ENCODE measurements at regions not wholly inside any gene's neighbourhood (a gene's known extent, or its start where the extent isn't known, plus 50 kb on each side); places are given as distances from the start of the nearest gene placed in this dataset.
"Not testable (repeated sequence)": the region's sequence is repeated elsewhere in the genome, so short reads cannot be mapped to it uniquely, and the experiment has no call there.

GRCh38 chr1:30371179-30371788 is 352.1 kb downstream of the MATN1 start:
- no peak overlapping the region for H3K4me3 ChIP-seq (ENCODE audit: low read depth, low read length)
- TF ChIP-seq CTCF (IDR thresholded peaks at IDR 0.05; ENCODE audit: borderline replicate concordance, insufficient read depth, low read depth, low read length), result no peak

DNA sequence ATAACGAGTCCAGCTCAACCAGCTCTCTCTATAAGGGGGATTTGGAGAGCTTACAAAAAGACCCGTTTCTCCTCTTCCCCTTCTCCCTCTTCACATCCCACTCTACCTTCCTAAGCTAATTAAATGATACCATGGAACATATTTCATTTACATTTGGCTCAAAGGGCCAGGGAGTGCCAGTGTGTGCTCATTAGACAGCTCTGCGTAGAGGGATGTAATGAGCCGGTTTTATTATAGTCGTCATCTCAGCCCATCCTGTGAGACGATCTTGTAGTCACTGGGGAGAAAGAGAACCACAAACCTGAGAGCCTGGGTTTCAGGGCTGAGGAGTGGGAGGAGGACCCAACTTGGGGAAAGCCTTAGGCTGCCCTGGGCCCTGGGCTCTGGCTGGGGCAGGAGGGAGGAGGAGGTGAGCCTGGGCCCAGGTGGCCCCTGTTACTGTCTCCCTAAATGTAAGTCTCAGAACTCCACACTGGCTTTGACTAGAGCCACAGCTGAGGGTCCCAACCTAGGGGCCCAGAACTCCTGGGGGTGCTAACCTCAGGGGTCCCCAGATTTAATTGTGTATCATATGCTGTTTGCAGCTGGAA is 354.6 kb downstream of the MATN1 start:
- H3K4me3 ChIP-seq (ENCODE audit: low read depth, low read length), result no peak overlapping the region
- TF ChIP-seq CTCF (IDR thresholded peaks at IDR 0.05; ENCODE audit: borderline replicate concordance, insufficient read depth, low read depth, low read length), result no peak

GRCh38 chr1:30366911-30367310 is 356.5 kb downstream of the MATN1 start:
- TF ChIP-seq CTCF (IDR thresholded peaks at IDR 0.05; ENCODE audit: borderline replicate concordance, insufficient read depth, low read depth, low read length), result no peak
- no peak overlapping the region for H3K4me3 ChIP-seq (ENCODE audit: low read depth, low read length)

GRCh38 chr1:30366199-30366598 is 357.2 kb downstream of the MATN1 start:
- H3K4me3 ChIP-seq (ENCODE audit: low read depth, low read length), result no peak overlapping the region
- no peak for TF ChIP-seq CTCF (IDR thresholded peaks at IDR 0.05; ENCODE audit: borderline replicate concordance, insufficient read depth, low read depth, low read length)

GRCh38 chr1:30365596-30365995 is 357.8 kb downstream of the MATN1 start:
- no peak for TF ChIP-seq CTCF (IDR thresholded peaks at IDR 0.05; ENCODE audit: borderline replicate concordance, insufficient read depth, low read depth, low read length)
- H3K4me3 ChIP-seq (ENCODE audit: low read depth, low read length), result no peak overlapping the region

DNA sequence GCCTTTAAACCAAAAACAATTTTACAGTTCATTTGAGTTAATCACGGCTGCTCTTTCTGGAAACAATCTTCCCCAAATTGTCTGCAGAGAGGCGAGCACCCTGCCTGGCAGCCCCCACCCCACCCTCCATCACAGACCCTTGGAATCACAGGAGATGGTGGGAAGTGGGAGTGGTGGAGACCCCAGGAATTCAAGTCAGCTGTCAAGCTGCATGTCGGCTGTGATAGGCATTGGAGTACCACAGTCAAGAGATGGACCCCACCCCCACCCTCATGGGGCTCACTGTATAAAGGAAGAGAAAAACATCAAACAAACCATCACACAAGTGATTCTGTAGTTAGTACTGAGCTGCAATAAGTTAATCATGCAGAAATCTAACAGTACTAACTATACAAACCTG is 360.4 kb downstream of the MATN1 start:
- H3K4me3 ChIP-seq (ENCODE audit: low read depth, low read length), result no peak overlapping the region
- no peak for TF ChIP-seq CTCF (IDR thresholded peaks at IDR 0.05; ENCODE audit: borderline replicate concordance, insufficient read depth, low read depth, low read length)

GRCh38 chr1:30362603-30362990 is 360.8 kb downstream of the MATN1 start:
- no peak for TF ChIP-seq CTCF (IDR thresholded peaks at IDR 0.05; ENCODE audit: borderline replicate concordance, insufficient read depth, low read depth, low read length)
- H3K4me3 ChIP-seq (ENCODE audit: low read depth, low read length), result no peak overlapping the region

DNA sequence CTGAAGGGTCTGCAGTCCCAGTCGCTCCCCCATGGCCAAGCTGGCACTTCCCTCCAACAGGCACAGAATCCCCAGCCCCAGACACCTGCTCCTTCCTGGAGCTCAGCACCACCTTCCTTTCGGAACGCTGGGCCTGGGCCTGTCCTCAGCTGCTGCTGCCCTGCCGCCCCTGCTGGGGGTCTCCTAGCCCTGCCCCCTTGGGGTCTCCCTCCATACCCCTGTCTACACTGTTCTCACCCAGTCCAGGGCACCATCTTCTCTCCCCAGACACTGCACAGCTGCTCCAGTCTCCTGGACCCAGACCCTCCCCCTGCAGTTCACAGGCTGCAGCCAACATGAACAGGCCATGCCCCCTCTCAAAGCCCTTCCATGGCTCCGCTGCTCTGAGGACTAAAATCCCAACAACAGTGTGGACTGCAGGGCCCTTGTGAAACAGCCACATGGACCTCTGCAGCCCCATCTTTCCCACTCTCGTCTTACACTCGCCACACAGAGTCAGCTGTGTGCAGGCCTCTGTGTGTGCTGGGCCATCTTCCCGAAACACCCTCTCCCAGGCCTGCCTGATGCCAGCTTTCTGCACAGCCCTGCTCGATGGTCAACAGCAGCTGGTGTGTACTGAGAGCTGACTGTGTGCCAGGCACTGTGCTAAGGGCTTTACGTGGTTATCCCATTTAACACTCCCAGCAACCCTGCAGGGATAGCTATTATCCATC is 361.3 kb downstream of the MATN1 start:
- not testable (repeated sequence) for H3K4me3 ChIP-seq (ENCODE audit: low read depth, low read length)

All from GM12875 (cell line).